ENCODE measurements at regions not wholly inside any gene's neighbourhood (a gene's known extent, or its start where the extent isn't known, plus 50 kb on each side); places are given as distances from the start of the nearest gene placed in this dataset.
A peak's percentile ranks its signal among the peaks of the same experiment; 100 is the strongest.

- no peak for DNase-seq (ENCODE audit: low read depth)
- H3K4me3 ChIP-seq (ENCODE audit: control insufficient read depth, low read depth, low read length) = no peak overlapping the region
- TF ChIP-seq, protein P1, sequence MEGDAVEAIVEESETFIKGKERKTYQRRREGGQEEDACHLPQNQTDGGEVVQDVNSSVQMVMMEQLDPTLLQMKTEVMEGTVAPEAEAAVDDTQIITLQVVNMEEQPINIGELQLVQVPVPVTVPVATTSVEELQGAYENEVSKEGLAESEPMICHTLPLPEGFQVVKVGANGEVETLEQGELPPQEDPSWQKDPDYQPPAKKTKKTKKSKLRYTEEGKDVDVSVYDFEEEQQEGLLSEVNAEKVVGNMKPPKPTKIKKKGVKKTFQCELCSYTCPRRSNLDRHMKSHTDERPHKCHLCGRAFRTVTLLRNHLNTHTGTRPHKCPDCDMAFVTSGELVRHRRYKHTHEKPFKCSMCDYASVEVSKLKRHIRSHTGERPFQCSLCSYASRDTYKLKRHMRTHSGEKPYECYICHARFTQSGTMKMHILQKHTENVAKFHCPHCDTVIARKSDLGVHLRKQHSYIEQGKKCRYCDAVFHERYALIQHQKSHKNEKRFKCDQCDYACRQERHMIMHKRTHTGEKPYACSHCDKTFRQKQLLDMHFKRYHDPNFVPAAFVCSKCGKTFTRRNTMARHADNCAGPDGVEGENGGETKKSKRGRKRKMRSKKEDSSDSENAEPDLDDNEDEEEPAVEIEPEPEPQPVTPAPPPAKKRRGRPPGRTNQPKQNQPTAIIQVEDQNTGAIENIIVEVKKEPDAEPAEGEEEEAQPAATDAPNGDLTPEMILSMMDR (IDR thresholded peaks at IDR 0.05; ENCODE audit: control insufficient read depth, insufficient read depth, low read depth, low read length, missing control alignments) = no peak
These were observed 416.5 kb downstream of the TBL1XR1 start for GRCh38 chr3:176780766-176781165.

GRCh38 chr3:176776622-176777175 is 420.6 kb downstream of the TBL1XR1 start:
- H3K4me3 ChIP-seq (ENCODE audit: control insufficient read depth, low read depth, low read length) = no peak overlapping the region
- TF ChIP-seq, protein P1 (IDR thresholded peaks at IDR 0.05; ENCODE audit: control insufficient read depth, insufficient read depth, low read depth, low read length, missing control alignments) = no peak
- DNase-seq (ENCODE audit: low read depth) = no peak

GRCh38 chr3:176769547-176770190 is 427.6 kb downstream of the TBL1XR1 start:
- TF ChIP-seq, protein P1 (IDR thresholded peaks at IDR 0.05; ENCODE audit: control insufficient read depth, insufficient read depth, low read depth, low read length, missing control alignments) = no peak
- DNase-seq (ENCODE audit: low read depth) = no peak
- H3K4me3 ChIP-seq (ENCODE audit: control insufficient read depth, low read depth, low read length) = no peak overlapping the region

DNA sequence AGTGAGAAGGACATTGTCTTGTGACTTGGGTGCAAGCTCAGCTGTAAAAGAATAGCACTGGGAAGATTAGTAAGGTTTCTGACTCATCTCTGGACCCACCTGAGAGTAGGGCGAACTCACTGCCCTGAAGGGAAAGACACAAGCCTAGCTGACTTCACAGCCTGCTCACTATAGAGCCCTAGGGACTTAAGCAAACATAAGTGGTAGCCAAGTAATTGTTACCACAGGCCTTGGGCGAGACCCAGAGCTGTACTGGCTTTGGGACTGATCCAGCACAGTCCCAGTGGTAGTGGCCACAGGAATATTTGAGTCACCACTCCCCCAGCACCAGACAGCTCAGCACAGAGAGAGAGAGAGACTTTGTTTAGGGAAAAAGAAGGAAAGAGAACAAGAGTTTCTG is 429.9 kb downstream of the TBL1XR1 start:
- TF ChIP-seq, protein P1 (IDR thresholded peaks at IDR 0.05; ENCODE audit: control insufficient read depth, insufficient read depth, low read depth, low read length, missing control alignments) = no peak
- peak; percentile 75 for DNase-seq (ENCODE audit: low read depth)
- H3K4me3 ChIP-seq (ENCODE audit: control insufficient read depth, low read depth, low read length) = no peak overlapping the region

GRCh38 chr3:176766862-176767261 is 430.4 kb downstream of the TBL1XR1 start:
- DNase-seq (ENCODE audit: low read depth) = no peak
- TF ChIP-seq, protein P1 (IDR thresholded peaks at IDR 0.05; ENCODE audit: control insufficient read depth, insufficient read depth, low read depth, low read length, missing control alignments) = no peak
- no peak overlapping the region for H3K4me3 ChIP-seq (ENCODE audit: control insufficient read depth, low read depth, low read length)

DNA sequence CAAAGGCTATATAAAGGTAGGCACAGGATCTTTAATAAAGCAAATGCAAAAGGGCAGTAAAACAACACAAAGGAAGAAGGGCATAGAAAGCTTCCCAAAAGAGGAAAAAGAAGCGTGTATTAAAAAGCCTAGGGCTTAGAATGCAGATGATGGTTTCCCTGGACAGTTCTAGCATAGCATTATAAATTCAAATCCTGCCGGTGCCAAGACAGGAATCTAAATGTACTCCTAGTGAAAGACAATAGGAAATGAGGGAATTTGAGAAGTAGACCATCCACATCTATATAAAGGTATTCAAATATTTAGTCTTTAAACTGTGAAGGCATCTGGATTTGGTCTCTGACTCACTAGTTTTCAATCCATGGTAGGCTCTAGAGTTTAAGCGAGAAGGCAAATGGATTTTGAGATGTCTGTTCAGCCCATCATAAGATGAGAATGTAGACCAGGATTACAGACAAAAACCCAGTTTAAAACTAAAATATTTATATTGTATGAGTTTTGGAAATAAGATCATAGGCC is 431.8 kb downstream of the TBL1XR1 start:
- no peak for DNase-seq (ENCODE audit: low read depth)
- TF ChIP-seq, protein P1 (IDR thresholded peaks at IDR 0.05; ENCODE audit: control insufficient read depth, insufficient read depth, low read depth, low read length, missing control alignments) = no peak
- no peak overlapping the region for H3K4me3 ChIP-seq (ENCODE audit: control insufficient read depth, low read depth, low read length)

Data from AG09309 (cell line).